HG03196 (cell line): ENCODE measurements at regions not wholly inside any gene's neighbourhood (a gene's known extent, or its start where the extent isn't known, plus 50 kb on each side); places are given as distances from the start of the nearest gene placed in this dataset.
"Not testable (repeated sequence)": the region's sequence is repeated elsewhere in the genome, so short reads cannot be mapped to it uniquely, and the experiment has no call there.

Source experiments
- ATAC-seq: cut with Tn5 transposase; IDR thresholded peaks from one replicate; pipeline ENCODE4 v1.9.1; 2021; ENCODE audit not compliant: unreplicated experiment

- ATAC-seq, result not testable (repeated sequence)
These were observed 123.3 kb downstream of the EFNB1 start for GRCh38 chrX:68951942-68952619.

DNA sequence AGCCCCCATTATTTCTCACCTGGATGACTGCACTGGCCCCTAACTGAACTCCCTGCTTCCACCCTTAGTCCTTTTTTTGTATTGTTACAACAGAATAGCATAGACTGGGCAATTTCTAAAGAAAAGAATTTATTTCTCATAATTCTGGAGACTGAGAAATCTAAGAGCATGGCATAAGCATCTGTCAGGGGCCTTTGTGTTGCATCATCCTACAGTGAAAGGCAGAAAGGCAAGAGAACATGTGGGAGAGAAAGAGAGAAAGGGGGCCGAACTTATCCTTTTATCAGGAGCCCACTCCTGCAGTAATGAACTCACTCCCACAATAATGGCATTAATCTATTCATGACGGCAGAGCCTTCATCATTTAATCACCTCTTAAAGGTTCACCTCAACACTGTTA, 122.1 kb downstream of the EFNB1 start:
- ATAC-seq, result no peak

DNA sequence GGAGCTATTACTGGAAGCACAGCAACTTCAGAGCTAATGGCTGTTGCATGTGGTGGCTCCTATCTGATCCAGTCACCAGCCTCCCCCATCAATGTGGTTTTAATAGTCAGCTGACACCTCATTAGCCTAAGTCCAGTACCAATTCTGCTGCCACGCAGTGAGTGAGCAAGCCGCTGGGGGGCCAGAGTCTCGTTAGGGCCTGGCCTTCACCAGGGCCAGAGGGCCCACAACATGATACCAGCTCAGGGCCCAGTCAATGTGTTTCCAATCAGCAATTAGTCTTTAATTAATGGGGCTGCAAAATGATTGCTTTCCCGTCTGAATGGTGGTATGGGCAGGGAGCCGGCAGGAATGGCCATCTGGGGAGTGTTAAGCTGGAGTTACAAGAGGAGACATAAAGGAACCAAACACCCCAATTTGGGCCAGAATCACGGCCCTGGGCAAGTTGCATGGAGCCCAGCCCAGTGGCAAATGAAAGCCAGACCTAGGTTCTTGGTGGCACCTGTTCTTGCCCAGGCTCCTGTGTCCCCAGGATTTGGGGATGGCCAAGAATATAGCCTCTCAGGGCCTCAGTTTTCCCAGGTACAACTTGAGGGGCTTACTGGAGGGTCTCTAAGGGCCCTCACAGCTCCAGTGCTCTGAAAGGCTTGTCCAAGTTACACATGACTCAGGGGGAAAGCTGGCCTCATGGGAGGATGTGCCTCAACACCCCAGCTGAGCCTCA, 119.2 kb downstream of the EFNB1 start:
- ATAC-seq, result no peak

DNA sequence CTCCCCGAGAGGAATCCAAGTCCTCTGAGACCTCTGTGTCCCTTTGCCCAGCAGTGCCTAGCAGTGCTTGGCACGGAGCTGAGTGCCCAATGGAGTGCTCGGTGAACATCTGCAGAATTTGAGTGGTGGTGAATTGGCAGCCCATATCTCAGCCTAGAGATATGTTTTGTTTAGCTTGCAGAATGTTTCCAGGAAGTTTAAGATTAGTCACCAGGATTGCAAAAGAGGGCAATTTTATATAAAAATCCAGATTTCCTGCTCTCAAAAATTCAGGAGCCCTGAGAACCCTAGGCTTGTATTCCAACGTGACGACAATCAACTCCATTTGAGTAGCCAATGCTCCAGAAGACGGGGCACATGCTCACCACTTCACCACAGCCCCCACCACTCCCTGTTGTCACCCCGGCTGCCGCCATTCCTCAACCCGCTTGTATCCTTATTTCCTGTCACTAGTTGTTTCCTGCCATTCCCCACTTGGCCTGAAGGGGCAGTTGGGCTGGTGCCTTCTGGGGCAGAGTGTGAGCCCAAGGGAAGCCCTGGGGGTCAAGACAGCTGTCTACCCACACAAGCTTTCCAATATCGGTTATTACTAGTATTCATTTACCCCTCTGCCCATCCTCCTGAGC, 116.9 kb downstream of the EFNB1 start:
- no peak for ATAC-seq

DNA sequence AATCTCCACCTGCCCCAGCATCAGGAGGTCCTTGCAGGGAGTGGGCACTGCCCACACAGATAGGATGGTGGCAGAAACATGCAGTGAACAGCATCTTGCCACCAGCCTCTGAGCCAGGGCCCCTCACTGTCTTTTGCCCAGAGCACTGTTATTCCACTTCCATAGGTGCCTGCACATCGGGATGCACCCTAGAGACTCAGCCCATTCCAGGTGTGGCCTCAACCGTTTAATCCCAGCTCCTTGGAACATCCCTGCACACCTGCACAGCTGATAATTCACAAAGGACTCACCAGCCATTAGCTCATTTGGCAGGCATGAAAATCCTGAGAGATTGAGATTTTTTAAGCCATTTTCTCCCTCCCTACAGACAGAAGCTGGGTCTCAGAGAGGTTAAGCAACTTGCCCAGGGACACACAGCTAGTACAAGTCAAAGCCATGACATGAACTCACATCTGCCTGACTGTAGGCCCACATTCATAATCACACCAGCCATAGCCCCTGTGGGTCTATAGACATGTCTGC, 116.3 kb downstream of the EFNB1 start:
- ATAC-seq, result no peak

DNA sequence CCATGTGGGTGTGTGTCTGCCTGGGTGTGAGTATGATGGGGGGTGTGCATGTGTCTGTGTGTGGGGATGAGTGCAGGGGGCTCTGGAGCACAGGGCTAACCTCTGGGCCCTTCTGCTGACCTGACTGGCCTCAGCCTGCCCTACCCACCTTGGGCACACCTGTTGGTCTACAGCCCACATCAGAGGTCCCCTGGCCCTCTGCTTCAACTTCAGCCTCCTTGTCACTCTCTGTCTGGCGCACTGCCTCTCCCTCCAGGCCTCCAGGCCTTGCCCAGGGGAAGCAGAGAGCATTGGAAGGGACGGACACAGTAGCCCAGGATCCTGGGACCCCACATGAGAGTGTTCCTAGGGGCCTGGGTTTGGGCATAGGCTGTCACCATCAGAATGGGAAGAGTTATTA, 115.4 kb downstream of the EFNB1 start:
- no peak for ATAC-seq

DNA sequence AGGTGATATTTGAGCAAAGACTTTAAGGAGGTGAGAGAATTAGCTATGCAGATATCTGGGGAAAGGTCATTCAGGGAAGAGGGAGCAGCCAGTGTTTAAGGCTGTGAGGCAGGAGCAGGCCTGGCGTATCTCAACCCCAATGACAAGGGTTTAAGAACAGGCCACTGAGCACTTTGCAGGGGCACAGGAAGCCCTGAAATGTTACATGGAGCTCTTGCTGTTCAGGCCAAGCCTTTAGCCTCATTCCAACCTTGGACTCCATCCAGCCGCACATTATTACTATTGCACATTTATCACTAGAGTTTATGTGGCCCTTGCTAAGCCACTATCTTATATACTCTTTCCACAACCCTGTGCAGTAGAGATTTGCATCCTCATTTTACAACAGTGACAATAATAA, 114.0 kb downstream of the EFNB1 start:
- ATAC-seq, result no peak

- ATAC-seq, result no peak
These were observed 113.3 kb downstream of the EFNB1 start for GRCh38 chrX:68942104-68942503.

DNA sequence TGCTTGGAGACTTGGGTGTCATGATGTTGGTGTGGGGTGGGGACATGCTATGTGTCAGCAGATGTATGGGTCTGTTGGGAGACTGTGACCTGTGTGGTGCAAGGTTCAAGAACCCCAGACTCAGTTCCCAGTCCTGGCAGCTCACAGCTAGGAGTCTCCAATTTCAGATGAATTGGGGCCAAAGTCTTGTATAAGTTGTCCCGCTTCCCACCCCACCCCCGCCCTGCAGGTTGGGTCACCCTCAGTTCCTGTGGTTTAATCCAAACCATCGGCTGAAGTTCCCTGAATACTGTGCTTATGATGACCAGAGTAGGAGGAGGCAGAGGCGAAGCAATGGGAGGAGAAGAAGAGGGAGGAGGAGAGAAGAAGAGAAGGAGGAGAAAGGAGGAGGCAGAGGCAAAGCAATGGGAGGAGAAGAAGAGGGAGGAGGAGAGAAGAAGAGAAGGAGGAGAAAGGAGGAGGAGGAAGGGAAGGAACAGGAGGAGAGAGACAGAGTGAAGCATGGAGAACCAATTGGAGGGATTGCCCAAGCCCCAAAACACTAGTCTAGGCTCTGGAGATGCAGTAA, 112.6 kb downstream of the EFNB1 start:
- no peak for ATAC-seq

DNA sequence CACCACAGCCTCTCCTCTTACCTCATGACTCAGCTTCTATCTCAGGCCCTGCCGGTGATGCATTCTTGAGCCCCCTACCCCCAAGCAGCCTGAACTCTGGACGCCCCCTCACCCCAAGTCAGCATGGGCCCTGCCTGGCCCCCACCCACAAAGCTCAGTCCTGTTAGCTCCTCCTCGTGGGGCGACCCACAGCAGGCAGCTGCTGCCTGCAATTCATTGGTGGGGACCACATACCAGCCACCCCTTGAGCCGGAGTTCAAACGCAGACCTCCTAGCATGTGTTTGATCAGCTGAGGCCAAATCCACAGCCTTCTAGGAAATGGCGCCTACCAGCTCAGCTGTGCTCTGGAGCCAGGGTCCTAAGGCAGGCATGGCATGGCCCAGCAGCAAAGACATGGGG, 111.8 kb downstream of the EFNB1 start:
- no peak for ATAC-seq

DNA sequence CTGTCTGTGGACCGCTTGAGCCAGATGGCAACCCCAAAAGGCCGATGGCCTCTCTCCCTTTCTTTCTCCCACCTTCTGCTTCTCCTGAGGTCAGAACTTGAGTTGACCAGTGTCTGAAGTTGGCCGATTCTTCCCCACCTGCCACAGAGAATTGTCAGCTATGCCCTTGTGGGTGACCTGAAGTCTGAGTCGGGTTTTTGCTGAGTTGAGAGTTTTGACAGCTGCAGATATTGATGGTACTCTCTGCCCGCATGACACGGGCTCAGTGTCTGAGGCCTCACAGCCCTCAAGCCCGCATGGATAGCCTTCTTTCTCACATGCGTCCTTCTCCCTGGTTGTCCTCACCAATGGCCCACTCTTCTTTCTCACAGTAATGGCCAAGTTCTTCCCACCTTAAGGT, 111.0 kb downstream of the EFNB1 start:
- no peak for ATAC-seq

DNA sequence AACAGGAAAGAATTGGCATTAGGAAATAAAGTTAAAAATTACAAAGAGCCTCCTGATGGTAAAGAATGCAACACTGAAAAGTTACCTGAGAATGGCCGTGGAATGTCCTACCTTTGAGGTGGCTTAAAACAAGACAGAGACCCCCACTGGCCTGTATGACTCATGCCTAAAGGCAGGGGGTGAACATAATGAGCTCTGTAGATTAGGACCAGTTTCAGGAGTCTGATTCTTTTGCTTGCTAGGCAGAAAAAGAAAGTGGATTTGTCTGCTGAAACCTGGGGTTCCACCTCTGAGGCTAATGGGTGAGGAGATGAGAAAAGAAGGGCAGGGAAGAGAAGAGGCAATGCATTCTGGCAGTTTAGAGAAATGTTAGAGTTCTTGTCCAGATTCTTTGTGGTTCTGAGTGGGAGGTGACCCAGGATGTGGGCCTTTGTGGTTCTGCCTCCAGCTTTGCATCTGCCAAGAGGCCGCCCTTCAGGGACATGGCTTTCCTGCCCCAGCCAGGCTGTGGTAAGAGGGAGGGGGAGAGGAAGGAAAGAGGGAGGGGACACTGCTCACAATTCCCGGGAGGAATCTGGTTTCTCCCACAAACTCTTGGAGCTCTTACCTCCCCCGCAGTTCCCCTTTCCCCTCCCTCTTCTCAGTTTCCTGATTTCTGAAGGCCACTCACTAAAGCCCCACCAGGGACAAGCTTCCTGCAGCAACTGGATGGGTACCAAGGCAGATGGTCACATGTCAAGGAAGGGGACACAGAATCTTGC, 109.6 kb downstream of the EFNB1 start:
- ATAC-seq, result no peak

- ATAC-seq, result no peak
These were observed 108.8 kb downstream of the EFNB1 start for GRCh38 chrX:68937581-68937980.

DNA sequence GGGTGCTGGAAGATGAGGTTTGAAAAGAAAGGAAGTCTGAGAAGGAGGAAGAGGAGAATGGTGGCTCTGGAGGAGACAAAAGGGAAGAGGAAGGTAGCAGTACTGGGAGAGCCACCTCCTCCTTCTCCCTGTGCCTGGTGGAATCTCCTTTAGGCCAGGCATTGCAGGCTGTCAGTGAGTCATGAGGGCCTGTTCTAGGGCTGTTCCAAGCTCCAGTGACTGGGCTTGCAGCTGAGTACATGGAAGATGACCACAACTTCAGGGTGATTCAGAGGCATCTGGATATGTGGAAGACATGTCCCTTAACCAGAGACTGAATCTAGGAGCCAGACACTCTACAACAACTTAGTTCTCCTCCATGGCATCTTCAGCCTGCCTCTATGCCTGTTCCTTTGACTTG, 107.8 kb downstream of the EFNB1 start:
- ATAC-seq, result no peak

DNA sequence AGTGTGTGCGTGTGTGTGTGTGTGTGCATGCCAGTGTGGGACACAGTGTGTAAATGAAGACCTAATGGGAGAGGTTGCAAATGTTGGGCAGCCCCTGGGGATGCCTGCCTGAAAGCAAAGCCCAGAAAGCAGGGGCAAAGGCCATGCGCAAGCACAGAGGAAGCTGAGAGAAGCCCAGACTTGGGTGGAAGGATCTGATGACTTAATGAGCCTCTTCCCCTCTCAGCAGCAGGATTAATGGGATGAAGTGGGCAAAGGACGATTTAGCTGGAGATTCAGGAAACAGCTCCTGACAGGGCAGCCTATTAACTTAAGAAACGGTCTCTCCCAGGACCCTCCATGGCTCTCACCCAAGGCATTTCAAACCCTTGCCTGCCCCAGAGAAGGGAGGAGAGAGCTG, 107.3 kb downstream of the EFNB1 start:
- ATAC-seq, result no peak

- no peak for ATAC-seq
These were observed 106.5 kb downstream of the EFNB1 start for GRCh38 chrX:68935362-68935761.

DNA sequence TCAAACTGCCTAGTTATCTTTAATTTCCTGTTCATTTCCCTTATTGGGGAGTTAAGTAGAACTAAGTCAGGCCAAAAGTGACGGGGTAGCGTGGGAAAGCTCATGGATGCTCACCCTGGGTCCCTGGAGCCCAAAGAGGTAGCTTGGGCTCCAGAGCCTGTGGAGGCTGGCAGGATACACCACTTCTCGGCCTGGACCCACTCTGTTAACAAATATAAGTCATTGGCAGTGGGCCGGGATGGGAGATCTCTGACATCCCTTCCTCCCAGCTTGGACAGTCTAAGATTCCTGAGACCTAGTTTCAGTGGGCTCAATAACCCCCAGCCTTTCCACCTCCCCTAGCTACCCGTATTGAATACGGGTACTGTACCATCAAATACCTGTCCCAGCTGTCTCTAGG, 106.1 kb downstream of the EFNB1 start:
- no peak for ATAC-seq

DNA sequence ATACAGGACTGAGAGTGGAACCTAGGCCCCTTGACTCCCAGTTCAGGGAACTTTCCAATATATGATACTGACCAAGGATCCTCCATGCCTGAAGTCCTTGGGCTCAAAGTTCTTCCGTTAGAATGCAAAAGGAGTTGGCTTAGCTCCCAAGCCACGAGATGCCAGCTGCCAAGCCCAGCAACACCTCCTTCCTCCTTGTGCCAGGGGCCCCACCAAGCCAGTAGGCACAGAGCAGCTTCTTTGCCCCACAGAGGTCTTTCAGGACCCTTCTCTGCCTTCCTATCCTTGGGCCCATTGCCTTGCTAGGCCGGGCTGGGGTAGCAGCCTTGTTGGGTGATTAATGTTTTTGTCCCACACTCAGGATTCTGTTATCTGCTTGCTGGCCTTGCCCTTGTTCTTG, 105.6 kb downstream of the EFNB1 start:
- no peak for ATAC-seq

DNA sequence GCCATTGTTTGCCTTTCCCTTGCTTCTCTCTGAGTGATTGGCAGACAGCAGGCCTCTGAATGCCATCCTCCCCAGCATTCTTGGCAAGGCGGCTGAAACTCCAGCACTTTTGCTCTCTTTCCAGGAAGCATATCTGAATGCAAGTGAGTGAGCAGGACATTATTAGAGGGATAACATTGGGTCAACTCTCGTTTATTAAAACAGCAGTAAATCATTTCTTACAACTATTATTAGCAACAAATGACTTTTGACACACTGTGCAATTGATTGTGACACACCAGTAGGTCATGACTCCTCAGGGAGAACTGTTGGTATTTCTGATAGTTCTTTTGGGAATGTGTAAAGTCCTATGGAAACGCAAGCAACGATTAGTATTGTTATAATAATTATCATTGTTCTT, 103.8 kb downstream of the EFNB1 start:
- ATAC-seq, result no peak

- no peak for ATAC-seq
These were observed 102.5 kb downstream of the EFNB1 start for GRCh38 chrX:68931345-68931744.
